CD14-positive monocyte (primary cell): ENCODE measurements at regions not wholly inside any gene's neighbourhood (a gene's known extent, or its start where the extent isn't known, plus 50 kb on each side); places are given as distances from the start of the nearest gene placed in this dataset.

ENCODE experiments used
- DNase-seq, 3 donors: peaks; one replicate each; pipeline ENCODE4 v3.0.0-alpha.2; 2011 to 2022
- H2AFZ ChIP-seq: 2 replicates; pipeline ENCODE4 v1.6.0; 2012; ENCODE audit warnings: mild to moderate bottlenecking, low read depth, low read length, inconsistent platforms; ENCODE audit not compliant: insufficient read depth, poor library complexity, severe bottlenecking
- H3K27ac ChIP-seq, 2 donors: 1 replicate in 1 of 2; 2 replicates in 1 of 2; pipeline ENCODE4 v1.5.1; 2012 to 2013; ENCODE audit warnings: low read length in 2 of 2, control low read depth in 1 of 2, inconsistent platforms in 1 of 2, low read depth in 1 of 2, mild to moderate bottlenecking in 1 of 2
- H3K27me3 ChIP-seq, 2 donors: one replicate each; pipeline versions ENCODE4 v1.6.0 to v1.6.1; 2011 to 2013; ENCODE audit warnings: low read length in 2 of 2; ENCODE audit not compliant: control insufficient read depth in 2 of 2, insufficient read depth in 2 of 2
- H3K36me3 ChIP-seq, 2 donors: replicated peaks in 1 of 2; 1 replicate in 1 of 2; 2 replicates in 1 of 2; pipeline versions ENCODE4 v1.5.1 to v1.6.1; 2012 to 2013; ENCODE audit warnings: low read length in 2 of 2, control low read depth in 1 of 2, inconsistent platforms in 1 of 2, mild to moderate bottlenecking in 1 of 2; ENCODE audit not compliant: insufficient read depth in 2 of 2, control insufficient read depth in 1 of 2
- H3K4me1 ChIP-seq, 2 donors: 1 replicate in 1 of 2; 2 replicates in 1 of 2; pipeline versions ENCODE4 v1.5.1 to v1.6.1; 2012 to 2013; ENCODE audit warnings: low read length in 2 of 2, control low read depth in 1 of 2, inconsistent platforms in 1 of 2, mild to moderate bottlenecking in 1 of 2, moderate library complexity in 1 of 2; ENCODE audit not compliant: insufficient read depth in 2 of 2, control insufficient read depth in 1 of 2
- H3K4me2 ChIP-seq: replicated peaks from 2 replicates; pipeline ENCODE3; 2012; ENCODE audit warnings: low read length, moderate library complexity, mild to moderate bottlenecking; ENCODE audit not compliant: poor library complexity, severe bottlenecking; ENCODE audit errors: extremely low read depth
- H3K4me3 ChIP-seq, 3 experiments: fragments of 200-600 bp in 1 of 3; sonication (generic) in 1 of 3; replicated peaks in 1 of 3; 1 replicate in 2 of 3; 2 replicates in 1 of 3; pipeline ENCODE4 v1.5.1; 2011 to 2013; ENCODE audit warnings: low read length in 3 of 3, mild to moderate bottlenecking in 3 of 3, control low read depth in 2 of 3, low read depth in 2 of 3, inconsistent platforms in 1 of 3, moderate library complexity in 1 of 3
- H3K79me2 ChIP-seq: 2 replicates; pipeline ENCODE4 v1.6.0; 2012; ENCODE audit warnings: mild to moderate bottlenecking, control low read depth, inconsistent platforms, low read length, moderate library complexity; ENCODE audit not compliant: insufficient read depth
- H3K9ac ChIP-seq: 2 replicates; pipeline ENCODE4 v1.6.0; 2017; ENCODE audit warnings: low read length, mild to moderate bottlenecking; ENCODE audit not compliant: insufficient read depth, poor library complexity, severe bottlenecking
- H3K9me3 ChIP-seq, 2 donors: replicated peaks in 1 of 2; 1 replicate in 1 of 2; 2 replicates in 1 of 2; pipeline versions ENCODE4 v1.5.1 to v1.6.1; 2012 to 2013; ENCODE audit warnings: low read length in 2 of 2, control low read depth in 1 of 2; ENCODE audit not compliant: control insufficient read depth in 1 of 2, insufficient read depth in 1 of 2
- H4K20me1 ChIP-seq: 2 replicates; pipeline ENCODE4 v1.6.0; 2012; ENCODE audit warnings: mild to moderate bottlenecking, low read length, control low read depth, moderate library complexity; ENCODE audit not compliant: insufficient read depth
- H3K27ac Mint-ChIP-seq, 7 donors: one replicate each; pipeline ENCODE4 v1.8.0; 2020; ENCODE audit warnings: mild to moderate bottlenecking in 7 of 7, mixed read lengths in 7 of 7, moderate library complexity in 6 of 7, inconsistent platforms in 2 of 7
- H3K27me3 Mint-ChIP-seq, 3 donors: one replicate each; pipeline ENCODE4 v1.8.0; 2021 to 2022; ENCODE audit warnings: low read depth in 3 of 3, mild to moderate bottlenecking in 3 of 3, mixed read lengths in 3 of 3, moderate library complexity in 3 of 3, inconsistent platforms in 1 of 3
- H3K36me3 Mint-ChIP-seq, 2 donors: one replicate each; pipeline ENCODE4 v1.8.0; 2020; ENCODE audit warnings: mixed read lengths in 2 of 2, inconsistent platforms in 1 of 2, mild to moderate bottlenecking in 1 of 2
- H3K4me1 Mint-ChIP-seq: one replicate; pipeline ENCODE4 v1.8.0; 2020; ENCODE audit warnings: mild to moderate bottlenecking, mixed read lengths
- H3K4me3 Mint-ChIP-seq, 2 donors: one replicate each; pipeline ENCODE4 v1.8.0; 2020; ENCODE audit warnings: mild to moderate bottlenecking in 2 of 2, mixed read lengths in 2 of 2, moderate library complexity in 1 of 2
- H3K9me3 Mint-ChIP-seq, 7 donors: one replicate each; pipeline ENCODE4 v1.8.0; 2020 to 2022; ENCODE audit warnings: mixed read lengths in 7 of 7, mild to moderate bottlenecking in 6 of 7, moderate library complexity in 6 of 7, inconsistent platforms in 2 of 7
- CTCF ChIP-seq: fragments of 200-600 bp; IDR thresholded peaks from one replicate; pipeline ENCODE4 v1.8.0; 2022; ENCODE audit warnings: antibody characterized with exemption, mild to moderate bottlenecking
- WGBS: methylation state at CpG from one replicate; pipeline ENCODE4 v1.1.5; 2013; ENCODE audit warnings: missing lambda C conversion rate; ENCODE audit not compliant: insufficient coverage; 5-methylcytosine and 5-hydroxymethylcytosine counted together
- intact Hi-C, 2 donors: fragments of 100-400 bp; cut with micrococcal nuclease; formaldehyde crosslinking; loops; one replicate each; pipeline versions ENCODE4 v1.15.0 to v1.15.1; 2023

GRCh38 chr4:117678861-117679260, 355.4 kb upstream of the NDST3 start:
- no peak overlapping the region for H3K27ac Mint-ChIP-seq

GRCh38 chr4:117691572-117692351, 342.5 kb upstream of the NDST3 start:
- intact Hi-C loops = no loop called here
- no peak overlapping the region for H2AFZ ChIP-seq
- no peak overlapping the region for H3K4me2 ChIP-seq
- no peaks in the 10 kb centered on the region for H3K27me3 ChIP-seq
- no peaks in the 10 kb centered on the region for H4K20me1 ChIP-seq
- H3K4me3 ChIP-seq = no peak overlapping the region
- no peaks in the 10 kb centered on the region for H3K36me3 Mint-ChIP-seq
- peaks cover 0 to 5% (median 2%) of the 10 kb centered on the region in 7 donors for H3K9me3 Mint-ChIP-seq
- no peak for TF ChIP-seq CTCF
- DNase-seq = no peak
- H3K27ac Mint-ChIP-seq = no peak overlapping the region
- H3K4me3 Mint-ChIP-seq = no peak overlapping the region
- no peaks in the 10 kb centered on the region for H3K79me2 ChIP-seq
- H3K9ac ChIP-seq = no peak overlapping the region
- no peaks in the 10 kb centered on the region for H3K4me1 ChIP-seq
- WGBS = 90% methylated on average over 7 of the region's 7 CpGs
- no peak overlapping the region for H3K27ac ChIP-seq
- H3K27me3 Mint-ChIP-seq = peaks cover 0 to 1% (median 0%) of the 10 kb centered on the region in 3 donors
- H3K36me3 ChIP-seq = no peaks in the 10 kb centered on the region
- H3K4me1 Mint-ChIP-seq = no peaks in the 10 kb centered on the region
- H3K9me3 ChIP-seq = peaks cover 0 to 8% of the 10 kb centered on the region in 2 donors

More at GRCh38 chr4:117678861-117679260, 355.4 kb upstream of the NDST3 start:
- WGBS = 87% methylated on average over 4 of the region's 4 CpGs
- peaks cover 0 to 10% (median 4%) of the 10 kb centered on the region in 7 donors for H3K9me3 Mint-ChIP-seq
- no peak overlapping the region for H2AFZ ChIP-seq
- no peak for DNase-seq
- no peaks in the 10 kb centered on the region for H3K4me1 ChIP-seq
- no peak overlapping the region for H3K4me3 ChIP-seq
- H3K36me3 ChIP-seq = no peaks in the 10 kb centered on the region
- intact Hi-C loops = no loop called here
- H3K4me1 Mint-ChIP-seq = no peaks in the 10 kb centered on the region
- no peaks in the 10 kb centered on the region for H3K36me3 Mint-ChIP-seq
- H3K9me3 ChIP-seq = peaks cover 0 to 6% of the 10 kb centered on the region in 2 donors
- no peak overlapping the region for H3K27ac ChIP-seq
- no peak overlapping the region for H3K4me3 Mint-ChIP-seq
- no peak overlapping the region for H3K9ac ChIP-seq
- no peaks in the 10 kb centered on the region for H3K27me3 Mint-ChIP-seq
- no peaks in the 10 kb centered on the region for H4K20me1 ChIP-seq
- TF ChIP-seq CTCF = no peak
- H3K27me3 ChIP-seq = no peaks in the 10 kb centered on the region
- no peak overlapping the region for H3K4me2 ChIP-seq
- no peaks in the 10 kb centered on the region for H3K79me2 ChIP-seq
